PC-9 (cell line): ENCODE measurements at regions not wholly inside any gene's neighbourhood (a gene's known extent, or its start where the extent isn't known, plus 50 kb on each side); places are given as distances from the start of the nearest gene placed in this dataset.

Source experiments
- BruUV-seq: library from RNA; stranded (reverse); fragments of 400-500 nt; replicated peaks from 2 replicates; lab custom pipeline; 2021; lab: Mats Ljungman, UMichigan
- CTCF ChIA-PET: fragments of 300-600 bp; sonication (Branson Sonifier 250); formaldehyde crosslinking; loops from one replicate; lab custom pipeline; 2022; ENCODE audit warnings: antibody characterized with exemption; lab: Charles Lee
- POLR2A ChIA-PET: fragments of 300-600 bp; sonication (Branson Sonifier 250); formaldehyde crosslinking; loops from one replicate; lab custom pipeline; 2022; ENCODE audit warnings: antibody characterized with exemption; ENCODE audit not compliant: unreplicated experiment; lab: Charles Lee
- DNase-seq, 2 experiments: peaks; one replicate each; pipeline versions ENCODE4 v3.0.0 to v3.0.0-alpha.2; 2015 to 2022; ENCODE audit warnings: mixed read lengths in 1 of 2
- H2AFZ ChIP-seq: fragments of 200-600 bp; sonication (generic); 2 replicates; pipeline ENCODE4 v1.8.1; 2017; ENCODE audit warnings: antibody characterized with exemption
- H3F3A ChIP-seq: fragments of 200-600 bp; sonication (generic); 2 replicates; pipeline ENCODE4 v1.8.1; 2017; ENCODE audit warnings: antibody characterized with exemption, mild to moderate bottlenecking, low read depth; ENCODE audit not compliant: insufficient read depth
- H3K27ac ChIP-seq: fragments of 200-600 bp; sonication (generic); 2 replicates; pipeline ENCODE4 v1.6.1; 2016; ENCODE audit warnings: mixed run types
- H3K27me3 ChIP-seq: fragments of 200-600 bp; sonication (generic); 2 replicates; pipeline ENCODE4 v1.6.1; 2016; ENCODE audit warnings: low read depth, mixed run types; ENCODE audit not compliant: insufficient read depth
- H3K36me3 ChIP-seq: fragments of 200-600 bp; sonication (generic); 2 replicates; pipeline ENCODE4 v1.6.1; 2016; ENCODE audit warnings: low read depth, mixed run types
- H3K4me1 ChIP-seq: fragments of 200-600 bp; sonication (generic); replicated peaks from 2 replicates; pipeline ENCODE4 v1.6.1; 2016; ENCODE audit warnings: mixed run types; ENCODE audit not compliant: insufficient read depth
- H3K4me2 ChIP-seq: fragments of 200-600 bp; sonication (generic); 2 replicates; pipeline ENCODE4 v1.6.1; 2017; ENCODE audit warnings: mixed run types
- H3K4me3 ChIP-seq: fragments of 200-600 bp; sonication (generic); 2 replicates; pipeline ENCODE4 v1.6.1; 2016; ENCODE audit warnings: mixed run types
- H3K79me2 ChIP-seq: fragments of 200-600 bp; sonication (generic); 2 replicates; pipeline ENCODE4 v1.6.1; 2017; ENCODE audit warnings: low read depth, mixed run types
- H3K9me2 ChIP-seq: fragments of 200-600 bp; sonication (generic); 2 replicates; pipeline ENCODE4 v1.8.1; 2017; ENCODE audit warnings: mild to moderate bottlenecking; ENCODE audit not compliant: insufficient read depth
- H3K9me3 ChIP-seq: fragments of 200-600 bp; sonication (generic); 2 replicates; pipeline ENCODE4 v1.8.1; 2016; ENCODE audit warnings: low read depth; ENCODE audit not compliant: insufficient read depth
- H4K20me1 ChIP-seq: fragments of 200-600 bp; sonication (generic); 2 replicates; pipeline ENCODE4 v1.8.1; 2017; ENCODE audit not compliant: insufficient read depth
- CTCF ChIP-seq: fragments of 200-600 bp; sonication (generic); conservative IDR thresholded peaks from 2 replicates; pipeline ENCODE4 v1.6.1; 2017; ENCODE audit warnings: mixed run types, antibody characterized with exemption, mild to moderate bottlenecking, moderate library complexity
- EZH2 ChIP-seq: fragments of 200-600 bp; sonication (generic); IDR thresholded peaks from 2 replicates; pipeline ENCODE4 v1.8.0; 2017; ENCODE audit warnings: antibody characterized with exemption, low read depth
- intact Hi-C: fragments of 100-400 bp; cut with micrococcal nuclease; formaldehyde crosslinking; loops from one replicate; pipeline ENCODE4 v1.10.0; 2022; ENCODE audit not compliant: unreplicated experiment

GRCh38 chr3:150236316-150237082 is 171.6 kb upstream of the TSC22D2 start:
- H3F3A ChIP-seq: peaks cover 30% of the 10 kb centered on the region
- peaks cover 43% of the 10 kb centered on the region for H3K4me1 ChIP-seq
- BruUV-seq: no TSS peak
- ChIA-PET CTCF (interaction anchor here (0.6 to 1.3 kb wide), 3 partner anchors 61 to 267 kb away, joined by 3 to 6 read pairs (median 3); no protein-coding TSS in a partner anchor), POLR2A (no interaction called here)
- intact Hi-C loops: loop anchor here (5.0 kb wide), 2 partner anchors 51 to 269 kb away; no protein-coding TSS in a partner anchor
- H3K9me2 ChIP-seq: no peaks in the 10 kb centered on the region
- no peak for DNase-seq
- H3K27ac ChIP-seq: peak overlapping the region; percentile 91
- no peaks in the 10 kb centered on the region for H4K20me1 ChIP-seq
- H3K9me3 ChIP-seq: 0 out of 2 replicates have a peak, but pooled peaks cover 4% of the 10 kb centered on the region
- no peaks in the 10 kb centered on the region for H3K27me3 ChIP-seq
- H3K36me3 ChIP-seq: no peaks in the 10 kb centered on the region
- H3K4me3 ChIP-seq: no peak overlapping the region
- H3K4me2 ChIP-seq: peak overlapping the region; percentile 82; the same call in 1 of the 2 replicates
- no peaks in the 10 kb centered on the region for H3K79me2 ChIP-seq
- TF ChIP-seq EZH2 (no peak), CTCF (no peak)
- H2AFZ ChIP-seq: no peak overlapping the region

- Histone ChIP-seq H3K4me2 (no peak overlapping the region), H3K4me3 (no peak overlapping the region), H3K27me3 (no peaks in the 10 kb centered on the region), H4K20me1 (no peaks in the 10 kb centered on the region), H3F3A (peaks cover 30% of the 10 kb centered on the region), H3K9me3 (0 out of 2 replicates have a peak, but pooled peaks cover 4% of the 10 kb centered on the region), H3K4me1 (peaks cover 43% of the 10 kb centered on the region), H3K9me2 (no peaks in the 10 kb centered on the region), H2AFZ (no peak overlapping the region), H3K79me2 (no peaks in the 10 kb centered on the region), H3K36me3 (no peaks in the 10 kb centered on the region), H3K27ac (no peak overlapping the region)
- intact Hi-C loops: loop anchor here (5.0 kb wide), 2 partner anchors 52 to 268 kb away; no protein-coding TSS in a partner anchor
- no peak for DNase-seq
- ChIA-PET CTCF (no interaction called here), POLR2A (no interaction called here)
- TF ChIP-seq CTCF (no peak), EZH2 (no peak)
- BruUV-seq: no TSS peak
Measured at GRCh38 chr3:150235799-150236198, 172.3 kb upstream of the TSC22D2 start.

GRCh38 chr3:150232992-150233451 is 175.1 kb upstream of the TSC22D2 start:
- no peaks in the 10 kb centered on the region for H3K27me3 ChIP-seq
- no peaks in the 10 kb centered on the region for H4K20me1 ChIP-seq
- no peaks in the 10 kb centered on the region for H3K9me2 ChIP-seq
- 0 out of 2 replicates have a peak, but pooled peaks cover 4% of the 10 kb centered on the region for H3K9me3 ChIP-seq
- BruUV-seq: no TSS peak
- H3K4me2 ChIP-seq: no peak overlapping the region
- DNase-seq: peak in 1 of 2 experiments; percentile 37
- TF ChIP-seq CTCF (no peak), EZH2 (no peak)
- H3K4me3 ChIP-seq: no peak overlapping the region
- peaks cover 23% of the 10 kb centered on the region for H3K4me1 ChIP-seq
- H3K79me2 ChIP-seq: no peaks in the 10 kb centered on the region
- CTCF ChIA-PET: interaction anchor here (0.5 to 0.7 kb wide), 3 partner anchors 82 to 698 kb away, joined by 3 to 6 read pairs (median 5); no protein-coding TSS in a partner anchor
- POLR2A ChIA-PET: interaction anchor here (1.0 kb wide), 1 partner anchor 177 kb away, joined by 5 read pairs; no protein-coding TSS in a partner anchor
- H3F3A ChIP-seq: peaks cover 11% of the 10 kb centered on the region
- no peaks in the 10 kb centered on the region for H3K36me3 ChIP-seq
- no peak overlapping the region for H2AFZ ChIP-seq
- no peak overlapping the region for H3K27ac ChIP-seq
- intact Hi-C loops: no loop called here
